ENCODE measurements at regions not wholly inside any gene's neighbourhood (a gene's known extent, or its start where the extent isn't known, plus 50 kb on each side); places are given as distances from the start of the nearest gene placed in this dataset.

DNA sequence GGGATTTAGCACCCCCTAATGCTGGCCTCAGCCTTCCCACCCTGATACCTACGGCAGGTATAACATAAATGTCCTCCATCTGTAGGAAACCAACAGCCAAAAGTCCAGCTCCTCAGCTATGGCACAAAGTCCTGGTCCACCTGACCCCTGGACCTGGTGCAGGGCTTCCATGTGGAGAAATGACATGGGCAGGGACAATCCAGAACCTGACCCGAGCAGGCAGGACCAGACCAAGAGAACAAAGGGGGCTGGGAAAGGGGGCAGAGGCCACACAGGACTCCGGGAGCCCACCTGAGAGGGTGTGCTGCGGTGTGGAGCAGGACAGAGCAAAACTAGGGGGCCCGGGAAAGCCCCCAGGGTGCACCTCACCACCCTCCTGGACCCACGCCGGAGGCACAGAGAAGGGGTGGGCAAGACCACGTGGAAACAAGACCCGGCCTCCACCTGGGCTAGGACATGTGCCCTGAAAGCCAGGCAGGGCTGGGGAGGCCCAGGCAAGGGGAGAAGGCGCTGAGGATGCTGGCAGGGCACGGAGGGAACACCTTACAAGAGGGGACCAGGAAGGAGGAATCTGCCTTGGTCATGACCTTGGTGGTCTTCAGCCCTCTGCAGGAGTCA is 368.9 kb downstream of the SHANK2 start:
- Histone ChIP-seq H4K20me1 (ENCODE audit: insufficient read depth) (no peaks in the 10 kb centered on the region), H3K27me3 (ENCODE audit: insufficient read depth, low read length) (no peaks in the 10 kb centered on the region), H3K4me3 (replicated peaks in 1 of 2; ENCODE audit: low read depth in 1 of 2, low read length in 2 of 2) (no peak overlapping the region), H3K4me1 (ENCODE audit: control insufficient read depth in 1 of 2, insufficient read depth in 2 of 2, low read length in 2 of 2) (no peaks in the 10 kb centered on the region), H3K9ac (ENCODE audit: low read length) (no peak overlapping the region), H3K36me3 (ENCODE audit: control insufficient read depth in 1 of 2, insufficient read depth in 2 of 2, low read length in 2 of 2) (no peaks in the 10 kb centered on the region), H2AFZ (ENCODE audit: low read depth, low read length, poor library complexity, severe bottlenecking) (no peak overlapping the region), H3K27ac (ENCODE audit: low read depth, low read length) (no peak overlapping the region), H3K79me2 (ENCODE audit: insufficient read depth, low read length) (no peaks in the 10 kb centered on the region), H3K9me2 (ENCODE audit: insufficient read depth) (no peaks in the 10 kb centered on the region), H3K9me3 (ENCODE audit: control insufficient read depth in 1 of 2, insufficient read depth in 1 of 2, low read depth in 1 of 2, low read length in 2 of 2) (no peaks in the 10 kb centered on the region), H3K4me2 (ENCODE audit: low read length) (no peak overlapping the region)
- RAD21 ChIA-PET (ENCODE audit: low non-redundant PET in 1 of 2, low total read pairs in 2 of 2, uncharacterized antibody in 2 of 2, unreplicated experiment in 2 of 2) = no interaction called here
- DNase-seq (ENCODE audit: low read depth, low spot score) = no peak
- BruUV-seq (replicated peaks) = no TSS peak
- TF ChIP-seq RAD21 (IDR thresholded peaks at IDR 0.05; ENCODE audit: low read depth) (no peak), EZH2 (IDR thresholded peaks at IDR 0.05) (no peak), CBX3 (IDR thresholded peaks at IDR 0.05; ENCODE audit: low read depth) (no peak), EGR1 (IDR thresholded peaks at IDR 0.05; ENCODE audit: low read depth) (no peak), POLR2AphosphoS5 (IDR thresholded peaks at IDR 0.05; ENCODE audit: low read depth, low read length) (no peak), JUND (IDR thresholded peaks at IDR 0.05) (no peak), ZFX (IDR thresholded peaks at IDR 0.05) (no peak), YY1 (IDR thresholded peaks at IDR 0.05; ENCODE audit: extremely low read depth, insufficient replicate concordance, low read depth, low read length) (no peak), SIN3A (IDR thresholded peaks at IDR 0.05; ENCODE audit: low read depth) (no peak), EZH2phosphoT487 (IDR thresholded peaks at IDR 0.05; ENCODE audit: borderline replicate concordance) (no peak), TCF7L2 (IDR thresholded peaks at IDR 0.05; ENCODE audit: borderline replicate concordance, extremely low read depth, insufficient read depth, insufficient read length) (no peak), ZNF274 (IDR thresholded peaks at IDR 0.05; ENCODE audit: low read depth, low read length) (no peak), CEBPB (IDR thresholded peaks at IDR 0.05; ENCODE audit: low read depth) (no peak), ELF1 (IDR thresholded peaks at IDR 0.05; ENCODE audit: borderline replicate concordance, low read depth) (no peak), SRF (IDR thresholded peaks at IDR 0.05; ENCODE audit: low read depth) (no peak)
- TF ChIP-seq, protein P1, sequence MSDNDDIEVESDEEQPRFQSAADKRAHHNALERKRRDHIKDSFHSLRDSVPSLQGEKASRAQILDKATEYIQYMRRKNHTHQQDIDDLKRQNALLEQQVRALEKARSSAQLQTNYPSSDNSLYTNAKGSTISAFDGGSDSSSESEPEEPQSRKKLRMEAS (IDR thresholded peaks at IDR 0.05) = no peak
- TF ChIP-seq, protein P2, sequence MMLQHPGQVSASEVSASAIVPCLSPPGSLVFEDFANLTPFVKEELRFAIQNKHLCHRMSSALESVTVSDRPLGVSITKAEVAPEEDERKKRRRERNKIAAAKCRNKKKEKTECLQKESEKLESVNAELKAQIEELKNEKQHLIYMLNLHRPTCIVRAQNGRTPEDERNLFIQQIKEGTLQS (IDR thresholded peaks at IDR 0.05) = no peak
- TF ChIP-seq, protein P3, sequence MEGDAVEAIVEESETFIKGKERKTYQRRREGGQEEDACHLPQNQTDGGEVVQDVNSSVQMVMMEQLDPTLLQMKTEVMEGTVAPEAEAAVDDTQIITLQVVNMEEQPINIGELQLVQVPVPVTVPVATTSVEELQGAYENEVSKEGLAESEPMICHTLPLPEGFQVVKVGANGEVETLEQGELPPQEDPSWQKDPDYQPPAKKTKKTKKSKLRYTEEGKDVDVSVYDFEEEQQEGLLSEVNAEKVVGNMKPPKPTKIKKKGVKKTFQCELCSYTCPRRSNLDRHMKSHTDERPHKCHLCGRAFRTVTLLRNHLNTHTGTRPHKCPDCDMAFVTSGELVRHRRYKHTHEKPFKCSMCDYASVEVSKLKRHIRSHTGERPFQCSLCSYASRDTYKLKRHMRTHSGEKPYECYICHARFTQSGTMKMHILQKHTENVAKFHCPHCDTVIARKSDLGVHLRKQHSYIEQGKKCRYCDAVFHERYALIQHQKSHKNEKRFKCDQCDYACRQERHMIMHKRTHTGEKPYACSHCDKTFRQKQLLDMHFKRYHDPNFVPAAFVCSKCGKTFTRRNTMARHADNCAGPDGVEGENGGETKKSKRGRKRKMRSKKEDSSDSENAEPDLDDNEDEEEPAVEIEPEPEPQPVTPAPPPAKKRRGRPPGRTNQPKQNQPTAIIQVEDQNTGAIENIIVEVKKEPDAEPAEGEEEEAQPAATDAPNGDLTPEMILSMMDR (IDR thresholded peaks at IDR 0.05 in 2 of 3, conservative IDR thresholded peaks at IDR 0.05 in 1 of 3; ENCODE audit: borderline replicate concordance in 1 of 3, insufficient read depth in 1 of 3, low read depth in 2 of 3, low read length in 2 of 3) = no peak
- ATAC-seq = no peak
- POLR2A ChIA-PET = no interaction called here
- CTCF ChIA-PET = no interaction called here
- intact Hi-C loops (cut with micrococcal nuclease) = no loop called here
